NCI-H2196 treated with DMSO at 0.1 percent for 48 hours (cell line): ENCODE measurements at regions not wholly inside any gene's neighbourhood (a gene's known extent, or its start where the extent isn't known, plus 50 kb on each side); places are given as distances from the start of the nearest gene placed in this dataset.
"Not testable (repeated sequence)": the region's sequence is repeated elsewhere in the genome, so short reads cannot be mapped to it uniquely, and the experiment has no call there.

Experiments
- DNase-seq: peaks from one replicate; lab custom pipeline; 2025; ENCODE audit not compliant: unreplicated experiment; lab: John Stamatoyannopoulos, UW

- no peak for DNase-seq
Measured at GRCh38 chr7:130845581-130846085, 111.6 kb upstream of the KLF14 start.

- DNase-seq, result no peak
Measured at GRCh38 chr7:130849604-130850003, 115.6 kb upstream of the KLF14 start.

GRCh38 chr7:130850956-130851355, 116.9 kb upstream of the KLF14 start:
- no peak for DNase-seq

GRCh38 chr7:130852867-130853266, 118.9 kb upstream of the KLF14 start:
- DNase-seq, result no peak

- DNase-seq, result no peak
Measured at GRCh38 chr7:130853503-130854279, 119.7 kb upstream of the KLF14 start.

GRCh38 chr7:130854481-130854880, 120.5 kb upstream of the KLF14 start:
- no peak for DNase-seq

GRCh38 chr7:130856866-130857265, 122.9 kb upstream of the KLF14 start:
- DNase-seq, result no peak

- not testable (repeated sequence) for DNase-seq
Measured at GRCh38 chr7:130860832-130861231, 126.8 kb upstream of the KLF14 start.

- DNase-seq, result no peak
Measured at GRCh38 chr7:130865408-130866236, 131.6 kb upstream of the KLF14 start.

- no peak for DNase-seq
Measured at GRCh38 chr7:130867039-130867438, 133.0 kb upstream of the KLF14 start.

GRCh38 chr7:130867581-130868136, 133.7 kb upstream of the KLF14 start:
- no peak for DNase-seq

- DNase-seq, result no peak
Measured at GRCh38 chr7:130868139-130868538, 134.1 kb upstream of the KLF14 start.

GRCh38 chr7:130869918-130870317, 135.9 kb upstream of the KLF14 start:
- no peak for DNase-seq

- no peak for DNase-seq
Measured at GRCh38 chr7:130872341-130872740, 138.3 kb upstream of the KLF14 start.

GRCh38 chr7:130872756-130873448, 138.9 kb upstream of the KLF14 start:
- no peak for DNase-seq

- DNase-seq, result no peak
Measured at GRCh38 chr7:130874071-130874915, 140.3 kb upstream of the KLF14 start.

- DNase-seq, result no peak
Measured at GRCh38 chr7:130875265-130875741, 141.3 kb upstream of the KLF14 start.

- no peak for DNase-seq
Measured at GRCh38 chr7:130875901-130876300, 141.9 kb upstream of the KLF14 start.

GRCh38 chr7:130877236-130877990, 143.4 kb upstream of the KLF14 start:
- DNase-seq, result no peak

GRCh38 chr7:130877991-130878305, 143.9 kb upstream of the KLF14 start:
- no peak for DNase-seq
